CD14-positive monocyte (primary cell): ENCODE measurements at regions not wholly inside any gene's neighbourhood (a gene's known extent, or its start where the extent isn't known, plus 50 kb on each side); places are given as distances from the start of the nearest gene placed in this dataset.

Source experiments
- DNase-seq, 3 donors: peaks; one replicate each; pipeline ENCODE4 v3.0.0-alpha.2; 2011 to 2022
- H2AFZ ChIP-seq: 2 replicates; pipeline ENCODE4 v1.6.0; 2012; ENCODE audit warnings: mild to moderate bottlenecking, low read depth, low read length, inconsistent platforms; ENCODE audit not compliant: insufficient read depth, poor library complexity, severe bottlenecking
- H3K27ac ChIP-seq, 2 donors: 1 replicate in 1 of 2; 2 replicates in 1 of 2; pipeline ENCODE4 v1.5.1; 2012 to 2013; ENCODE audit warnings: low read length in 2 of 2, control low read depth in 1 of 2, inconsistent platforms in 1 of 2, low read depth in 1 of 2, mild to moderate bottlenecking in 1 of 2
- H3K27me3 ChIP-seq, 2 donors: one replicate each; pipeline versions ENCODE4 v1.6.0 to v1.6.1; 2011 to 2013; ENCODE audit warnings: low read length in 2 of 2; ENCODE audit not compliant: control insufficient read depth in 2 of 2, insufficient read depth in 2 of 2
- H3K36me3 ChIP-seq, 2 donors: replicated peaks in 1 of 2; 1 replicate in 1 of 2; 2 replicates in 1 of 2; pipeline versions ENCODE4 v1.5.1 to v1.6.1; 2012 to 2013; ENCODE audit warnings: low read length in 2 of 2, control low read depth in 1 of 2, inconsistent platforms in 1 of 2, mild to moderate bottlenecking in 1 of 2; ENCODE audit not compliant: insufficient read depth in 2 of 2, control insufficient read depth in 1 of 2
- H3K4me1 ChIP-seq, 2 donors: 1 replicate in 1 of 2; 2 replicates in 1 of 2; pipeline versions ENCODE4 v1.5.1 to v1.6.1; 2012 to 2013; ENCODE audit warnings: low read length in 2 of 2, control low read depth in 1 of 2, inconsistent platforms in 1 of 2, mild to moderate bottlenecking in 1 of 2, moderate library complexity in 1 of 2; ENCODE audit not compliant: insufficient read depth in 2 of 2, control insufficient read depth in 1 of 2
- H3K4me2 ChIP-seq: replicated peaks from 2 replicates; pipeline ENCODE3; 2012; ENCODE audit warnings: low read length, moderate library complexity, mild to moderate bottlenecking; ENCODE audit not compliant: poor library complexity, severe bottlenecking; ENCODE audit errors: extremely low read depth
- H3K4me3 ChIP-seq, 3 experiments: fragments of 200-600 bp in 1 of 3; sonication (generic) in 1 of 3; replicated peaks in 1 of 3; 1 replicate in 2 of 3; 2 replicates in 1 of 3; pipeline ENCODE4 v1.5.1; 2011 to 2013; ENCODE audit warnings: low read length in 3 of 3, mild to moderate bottlenecking in 3 of 3, control low read depth in 2 of 3, low read depth in 2 of 3, inconsistent platforms in 1 of 3, moderate library complexity in 1 of 3
- H3K79me2 ChIP-seq: 2 replicates; pipeline ENCODE4 v1.6.0; 2012; ENCODE audit warnings: mild to moderate bottlenecking, control low read depth, inconsistent platforms, low read length, moderate library complexity; ENCODE audit not compliant: insufficient read depth
- H3K9ac ChIP-seq: 2 replicates; pipeline ENCODE4 v1.6.0; 2017; ENCODE audit warnings: low read length, mild to moderate bottlenecking; ENCODE audit not compliant: insufficient read depth, poor library complexity, severe bottlenecking
- H3K9me3 ChIP-seq, 2 donors: replicated peaks in 1 of 2; 1 replicate in 1 of 2; 2 replicates in 1 of 2; pipeline versions ENCODE4 v1.5.1 to v1.6.1; 2012 to 2013; ENCODE audit warnings: low read length in 2 of 2, control low read depth in 1 of 2; ENCODE audit not compliant: control insufficient read depth in 1 of 2, insufficient read depth in 1 of 2
- H4K20me1 ChIP-seq: 2 replicates; pipeline ENCODE4 v1.6.0; 2012; ENCODE audit warnings: mild to moderate bottlenecking, low read length, control low read depth, moderate library complexity; ENCODE audit not compliant: insufficient read depth
- H3K27ac Mint-ChIP-seq, 7 donors: one replicate each; pipeline ENCODE4 v1.8.0; 2020; ENCODE audit warnings: mild to moderate bottlenecking in 7 of 7, mixed read lengths in 7 of 7, moderate library complexity in 6 of 7, inconsistent platforms in 2 of 7
- H3K27me3 Mint-ChIP-seq, 3 donors: one replicate each; pipeline ENCODE4 v1.8.0; 2021 to 2022; ENCODE audit warnings: low read depth in 3 of 3, mild to moderate bottlenecking in 3 of 3, mixed read lengths in 3 of 3, moderate library complexity in 3 of 3, inconsistent platforms in 1 of 3
- H3K36me3 Mint-ChIP-seq, 2 donors: one replicate each; pipeline ENCODE4 v1.8.0; 2020; ENCODE audit warnings: mixed read lengths in 2 of 2, inconsistent platforms in 1 of 2, mild to moderate bottlenecking in 1 of 2
- H3K4me1 Mint-ChIP-seq: one replicate; pipeline ENCODE4 v1.8.0; 2020; ENCODE audit warnings: mild to moderate bottlenecking, mixed read lengths
- H3K4me3 Mint-ChIP-seq, 2 donors: one replicate each; pipeline ENCODE4 v1.8.0; 2020; ENCODE audit warnings: mild to moderate bottlenecking in 2 of 2, mixed read lengths in 2 of 2, moderate library complexity in 1 of 2
- H3K9me3 Mint-ChIP-seq, 7 donors: one replicate each; pipeline ENCODE4 v1.8.0; 2020 to 2022; ENCODE audit warnings: mixed read lengths in 7 of 7, mild to moderate bottlenecking in 6 of 7, moderate library complexity in 6 of 7, inconsistent platforms in 2 of 7
- CTCF ChIP-seq: fragments of 200-600 bp; IDR thresholded peaks from one replicate; pipeline ENCODE4 v1.8.0; 2022; ENCODE audit warnings: antibody characterized with exemption, mild to moderate bottlenecking
- WGBS: methylation state at CpG from one replicate; pipeline ENCODE4 v1.1.5; 2013; ENCODE audit warnings: missing lambda C conversion rate; ENCODE audit not compliant: insufficient coverage; 5-methylcytosine and 5-hydroxymethylcytosine counted together
- intact Hi-C, 2 donors: fragments of 100-400 bp; cut with micrococcal nuclease; formaldehyde crosslinking; loops; one replicate each; pipeline versions ENCODE4 v1.15.0 to v1.15.1; 2023

- peaks cover 0 to 3% (median 0%) of the 10 kb centered on the region in 7 donors for H3K9me3 Mint-ChIP-seq
- DNase-seq = no peak
- no peak overlapping the region for H3K4me3 ChIP-seq
- H3K27me3 ChIP-seq = no peaks in the 10 kb centered on the region
- TF ChIP-seq CTCF = no peak
- no peaks in the 10 kb centered on the region for H3K4me1 ChIP-seq
- no peaks in the 10 kb centered on the region for H3K79me2 ChIP-seq
- H2AFZ ChIP-seq = no peak overlapping the region
- H3K27ac Mint-ChIP-seq = no peak overlapping the region
- no peaks in the 10 kb centered on the region for H3K36me3 ChIP-seq
- no peak overlapping the region for H3K4me3 Mint-ChIP-seq
- H3K36me3 Mint-ChIP-seq = no peaks in the 10 kb centered on the region
- H3K9ac ChIP-seq = no peak overlapping the region
- no peak overlapping the region for H3K27ac ChIP-seq
- H3K4me1 Mint-ChIP-seq = no peaks in the 10 kb centered on the region
- intact Hi-C loops = no loop called here
- H4K20me1 ChIP-seq = no peaks in the 10 kb centered on the region
- no peak overlapping the region for H3K4me2 ChIP-seq
- H3K9me3 ChIP-seq = no peaks in the 10 kb centered on the region
- no CpG with 5 or more reads among the region's 8 CpGs for WGBS
- peaks cover 0 to 2% (median 0%) of the 10 kb centered on the region in 3 donors for H3K27me3 Mint-ChIP-seq
Observed at GRCh38 chr11:26070714-26071380, 261.1 kb upstream of the ANO3 start.

DNA sequence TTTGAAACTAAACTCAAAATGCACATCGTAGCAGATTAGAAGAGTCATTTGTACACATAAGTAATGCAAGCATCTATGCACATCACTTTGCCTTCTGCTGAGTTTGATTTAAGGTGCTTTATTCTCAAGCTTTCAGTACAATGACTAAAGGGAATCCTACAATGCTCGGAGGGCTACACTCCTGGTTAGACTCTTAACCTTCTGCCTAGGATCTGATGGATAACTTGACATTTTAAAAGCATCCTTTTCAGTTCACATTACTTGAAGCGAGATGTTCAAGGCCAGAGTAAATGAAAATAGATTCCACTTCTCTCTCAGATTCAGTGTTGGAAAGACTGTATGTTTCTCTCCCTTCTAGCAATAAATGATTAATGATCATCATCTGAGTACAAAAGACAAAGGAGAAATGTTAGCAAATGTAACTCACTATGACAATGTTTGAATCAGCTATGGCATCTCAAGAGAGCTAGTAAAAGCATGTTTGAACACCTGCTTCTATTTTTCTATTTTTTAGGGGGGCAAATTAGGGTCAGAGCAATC, 259.2 kb upstream of the ANO3 start:
- Histone ChIP-seq H3K27ac (no peak overlapping the region), H3K9ac (no peak overlapping the region), H3K4me1 (no peaks in the 10 kb centered on the region), H3K79me2 (no peaks in the 10 kb centered on the region), H3K4me2 (no peak overlapping the region), H3K4me3 (no peak overlapping the region), H3K9me3 (no peaks in the 10 kb centered on the region), H3K27me3 (no peaks in the 10 kb centered on the region), H4K20me1 (no peaks in the 10 kb centered on the region), H2AFZ (no peak overlapping the region), H3K36me3 (no peaks in the 10 kb centered on the region)
- Mint-ChIP-seq H3K4me1 (no peaks in the 10 kb centered on the region), H3K27me3 (no peaks in the 10 kb centered on the region), H3K4me3 (no peak overlapping the region), H3K27ac (no peak overlapping the region), H3K9me3 (peaks cover 0 to 2% (median 0%) of the 10 kb centered on the region in 7 donors), H3K36me3 (no peaks in the 10 kb centered on the region)
- intact Hi-C loops = no loop called here
- no peak for DNase-seq
- WGBS = no CpG with 5 or more reads among the region's 3 CpGs
- TF ChIP-seq CTCF = no peak
